ENCODE measurements at regions not wholly inside any gene's neighbourhood (a gene's known extent, or its start where the extent isn't known, plus 50 kb on each side); places are given as distances from the start of the nearest gene placed in this dataset.

GRCh38 chr11:45494738-45495137 lies 170.7 kb downstream of the CHST1 start:
- POLR2A ChIA-PET = no interaction called here
- Histone ChIP-seq H4K20me1 (ENCODE audit: insufficient read depth) (no peaks in the 10 kb centered on the region), H3K4me2 (no peak overlapping the region), H3K4me3 (ENCODE audit: low read depth in 2 of 2, low read length in 1 of 2) (no peak overlapping the region), H3K79me2 (ENCODE audit: insufficient read depth) (no peaks in the 10 kb centered on the region), H3K27me3 (ENCODE audit: insufficient read depth) (peaks cover 21% of the 10 kb centered on the region; the same call in 1 of the 2 replicates), H3K36me3 (replicated peaks in 1 of 2; ENCODE audit: control insufficient read depth in 1 of 2, insufficient read depth in 2 of 2, low read length in 1 of 2) (no peaks in the 10 kb centered on the region), H3K9me3 (no peaks in the 10 kb centered on the region), H3F3A (replicated peaks; ENCODE audit: insufficient read depth) (no peaks in the 10 kb centered on the region), H3K4me1 (ENCODE audit: control insufficient read depth in 1 of 2, insufficient read depth in 2 of 2, low read depth in 1 of 2, low read length in 1 of 2) (no peaks in the 10 kb centered on the region), H3K9me2 (no peaks in the 10 kb centered on the region), H2AFZ (ENCODE audit: low read depth) (no peak overlapping the region), H3K27ac (ENCODE audit: low read depth in 2 of 2, low read length in 1 of 2) (no peak overlapping the region), H3K9ac (no peak overlapping the region)
- CTCF ChIA-PET = interaction anchor here (0.7 kb wide), 1 partner anchor 9 kb away, joined by 3 read pairs; no protein-coding TSS in a partner anchor
- 26% methylated on average over 2 of the region's 2 CpGs for WGBS (ENCODE audit: low lambda C conversion rate)
- TF ChIP-seq CHD2 (IDR thresholded peaks at IDR 0.05; ENCODE audit: low read length, partially characterized antibody) (no peak), RXRA (IDR thresholded peaks at IDR 0.05; ENCODE audit: borderline replicate concordance, low read depth) (no peak), TAF1 (IDR thresholded peaks at IDR 0.05; ENCODE audit: borderline replicate concordance, low read depth, low read length) (no peak)
- no peak for DNase-seq

GRCh38 chr11:45489281-45489905 lies 176.0 kb downstream of the CHST1 start:
- no peaks in the 10 kb centered on the region for H3K79me2 ChIP-seq (ENCODE audit: insufficient read depth)
- no peak overlapping the region for H2AFZ ChIP-seq (ENCODE audit: low read depth)
- TF ChIP-seq EP300 (IDR thresholded peaks at IDR 0.05; ENCODE audit: borderline replicate concordance in 1 of 2, low read depth in 1 of 2, low read length in 1 of 2) = no peak
- no peak for DNase-seq
- H3K4me2 ChIP-seq = no peak overlapping the region
- no peaks in the 10 kb centered on the region for H3K9me2 ChIP-seq
- H3K27me3 ChIP-seq (ENCODE audit: insufficient read depth) = peaks cover 21% of the 10 kb centered on the region; the same call in 1 of the 2 replicates
- POLR2A ChIA-PET = no interaction called here
- H3K4me1 ChIP-seq (ENCODE audit: control insufficient read depth in 1 of 2, insufficient read depth in 2 of 2, low read depth in 1 of 2, low read length in 1 of 2) = no peaks in the 10 kb centered on the region
- WGBS (ENCODE audit: low lambda C conversion rate) = 28% methylated on average over 7 of the region's 7 CpGs
- no peak overlapping the region for H3K27ac ChIP-seq (ENCODE audit: low read depth in 2 of 2, low read length in 1 of 2)
- H3K9me3 ChIP-seq = no peaks in the 10 kb centered on the region
- H3K4me3 ChIP-seq (ENCODE audit: low read depth in 2 of 2, low read length in 1 of 2) = no peak overlapping the region
- no peaks in the 10 kb centered on the region for H4K20me1 ChIP-seq (ENCODE audit: insufficient read depth)
- CTCF ChIA-PET = no interaction called here
- no peaks in the 10 kb centered on the region for H3F3A ChIP-seq (replicated peaks; ENCODE audit: insufficient read depth)
- no peaks in the 10 kb centered on the region for H3K36me3 ChIP-seq (replicated peaks in 1 of 2; ENCODE audit: control insufficient read depth in 1 of 2, insufficient read depth in 2 of 2, low read length in 1 of 2)
- H3K9ac ChIP-seq = no peak overlapping the region

GRCh38 chr11:45486461-45486860 lies 179.0 kb downstream of the CHST1 start:
- H3K4me1 ChIP-seq (ENCODE audit: control insufficient read depth in 1 of 2, insufficient read depth in 2 of 2, low read depth in 1 of 2, low read length in 1 of 2) = no peaks in the 10 kb centered on the region; a peak in 1 of 4 replicates
- DNase-seq = no peak
- TF ChIP-seq RAD21 (IDR thresholded peaks at IDR 0.05; ENCODE audit: low read length) (no peak), NRF1 (IDR thresholded peaks at IDR 0.05; ENCODE audit: low read depth, low read length) (no peak)
- TF ChIP-seq, protein P1, sequence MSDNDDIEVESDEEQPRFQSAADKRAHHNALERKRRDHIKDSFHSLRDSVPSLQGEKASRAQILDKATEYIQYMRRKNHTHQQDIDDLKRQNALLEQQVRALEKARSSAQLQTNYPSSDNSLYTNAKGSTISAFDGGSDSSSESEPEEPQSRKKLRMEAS (IDR thresholded peaks at IDR 0.05; ENCODE audit: low read depth) = no peak
- no peaks in the 10 kb centered on the region for H3K79me2 ChIP-seq (ENCODE audit: insufficient read depth)
- no peak overlapping the region for H3K9ac ChIP-seq
- H3K4me2 ChIP-seq = no peak overlapping the region
- H3K4me3 ChIP-seq (ENCODE audit: low read depth in 2 of 2, low read length in 1 of 2) = no peak overlapping the region
- no peak overlapping the region for H3K27ac ChIP-seq (ENCODE audit: low read depth in 2 of 2, low read length in 1 of 2)
- WGBS (ENCODE audit: low lambda C conversion rate) = 58% methylated on average over 6 of the region's 6 CpGs
- H3K9me2 ChIP-seq = no peaks in the 10 kb centered on the region
- no peaks in the 10 kb centered on the region for H4K20me1 ChIP-seq (ENCODE audit: insufficient read depth)
- ChIA-PET POLR2A (interaction anchor here (1.1 kb wide), 1 partner anchor 10 kb away, joined by 3 read pairs; no protein-coding TSS in a partner anchor), CTCF (interaction anchor here (0.9 to 2.2 kb wide), 4 partner anchors 9 to 285 kb away, joined by 3 to 9 read pairs (median 4); no protein-coding TSS in a partner anchor)
- no peaks in the 10 kb centered on the region for H3K9me3 ChIP-seq
- no peaks in the 10 kb centered on the region for H3K36me3 ChIP-seq (replicated peaks in 1 of 2; ENCODE audit: control insufficient read depth in 1 of 2, insufficient read depth in 2 of 2, low read length in 1 of 2)
- H3F3A ChIP-seq (replicated peaks; ENCODE audit: insufficient read depth) = no peaks in the 10 kb centered on the region
- peaks cover 18% of the 10 kb centered on the region; the same call in 1 of the 2 replicates for H3K27me3 ChIP-seq (ENCODE audit: insufficient read depth)
- H2AFZ ChIP-seq (ENCODE audit: low read depth) = no peak overlapping the region
